B cell (primary cell): ENCODE measurements at regions not wholly inside any gene's neighbourhood (a gene's known extent, or its start where the extent isn't known, plus 50 kb on each side); places are given as distances from the start of the nearest gene placed in this dataset.
A peak's percentile ranks its signal among the peaks of the same experiment; 100 is the strongest.

Experiments
- ATAC-seq: fragments of 200-7000 bp; cut with Tn5 transposase; one replicate; pipeline ENCODE4 v1.10.0; 2021; ENCODE audit warnings: low read depth, mild to moderate bottlenecking, moderate number of reproducible peaks, moderate library complexity
- CTCF ChIA-PET: fragments of 350-600 bp; sonication (Branson Sonifier 250); formaldehyde crosslinking; loops from one replicate; lab custom pipeline; 2021; ENCODE audit warnings: antibody characterized with exemption, inconsistent platforms; lab: Charles Lee
- POLR2A ChIA-PET: fragments of 350-600 bp; sonication (Branson Sonifier 250); formaldehyde crosslinking; loops from one replicate; lab custom pipeline; 2021; ENCODE audit warnings: antibody characterized with exemption; lab: Charles Lee
- DNase-seq: peaks from one replicate; pipeline ENCODE4 v3.0.0; 2013
- H2AFZ ChIP-seq: 2 replicates; pipeline ENCODE4 v1.6.1; 2012; ENCODE audit warnings: mild to moderate bottlenecking, low read depth, low read length; ENCODE audit not compliant: insufficient read depth, poor library complexity, severe bottlenecking
- H3K27ac ChIP-seq, 2 donors: 1 replicate in 1 of 2; 2 replicates in 1 of 2; pipeline ENCODE4 v1.5.1; 2012 to 2013; ENCODE audit warnings: low read length in 2 of 2, mild to moderate bottlenecking in 2 of 2, moderate library complexity in 1 of 2
- H3K27me3 ChIP-seq, 4 experiments: fragments of 200-600 bp in 1 of 4; sonication (generic) in 1 of 4; replicated peaks in 1 of 4; 1 replicate in 2 of 4; 2 replicates in 2 of 4; pipeline versions ENCODE4 v1.6.1 to v1.7.0; 2013 to 2016; ENCODE audit warnings: low read length in 3 of 4, mild to moderate bottlenecking in 2 of 4, mixed read lengths in 1 of 4, moderate library complexity in 1 of 4; ENCODE audit not compliant: insufficient read depth in 4 of 4, control insufficient read depth in 3 of 4; ENCODE audit errors: control extremely low read depth in 1 of 4
- H3K36me3 ChIP-seq, 2 experiments: replicated peaks in 1 of 2; 1 replicate in 1 of 2; 2 replicates in 1 of 2; pipeline versions ENCODE4 v1.6.1 to v1.7.1; 2013; ENCODE audit warnings: low read length in 1 of 2; ENCODE audit not compliant: insufficient read depth in 2 of 2, control insufficient read depth in 1 of 2; ENCODE audit errors: control extremely low read depth in 1 of 2, extremely low read depth in 1 of 2
- H3K4me1 ChIP-seq, 2 donors: fragments of 200-600 bp in 1 of 2; sonication (generic) in 1 of 2; 1 replicate in 1 of 2; 2 replicates in 1 of 2; pipeline versions ENCODE4 v1.5.1 to v1.6.1; 2013 to 2017; ENCODE audit warnings: low read length in 2 of 2; ENCODE audit not compliant: control insufficient read depth in 2 of 2, insufficient read depth in 2 of 2
- H3K4me2 ChIP-seq: replicated peaks from 2 replicates; pipeline ENCODE3; 2012; ENCODE audit warnings: mild to moderate bottlenecking, low read depth, low read length; ENCODE audit not compliant: poor library complexity, severe bottlenecking
- H3K4me3 ChIP-seq, 5 experiments: fragments of 200-600 bp in 1 of 5; sonication (generic) in 1 of 5; 1 replicate in 3 of 5; 2 replicates in 2 of 5; pipeline versions ENCODE4 v1.5.1 to v1.7.0; 2011 to 2016; ENCODE audit warnings: low read length in 4 of 5, mild to moderate bottlenecking in 4 of 5, low read depth in 2 of 5, control low read depth in 1 of 5, moderate library complexity in 1 of 5; ENCODE audit not compliant: insufficient read depth in 1 of 5; ENCODE audit errors: control extremely low read depth in 1 of 5, extremely low read depth in 1 of 5
- H3K79me2 ChIP-seq: fragments of 200-600 bp; sonication (generic); one replicate; pipeline ENCODE4 v1.6.0; 2016; ENCODE audit warnings: low read length; ENCODE audit not compliant: control insufficient read depth, insufficient read depth
- H3K9ac ChIP-seq: fragments of 200-600 bp; sonication (generic); 2 replicates; pipeline ENCODE4 v1.6.1; 2017; ENCODE audit warnings: mild to moderate bottlenecking, low read length, moderate library complexity
- H3K9me3 ChIP-seq, 3 donors: one replicate each; pipeline versions ENCODE4 v1.6.1 to v1.7.1; 2013; ENCODE audit warnings: low read length in 2 of 3; ENCODE audit not compliant: control insufficient read depth in 2 of 3, insufficient read depth in 1 of 3; ENCODE audit errors: control extremely low read depth in 1 of 3
- H4K20me1 ChIP-seq: 2 replicates; pipeline ENCODE4 v1.6.0; 2012; ENCODE audit warnings: mild to moderate bottlenecking, low read length; ENCODE audit not compliant: insufficient read depth, control insufficient read depth, poor library complexity, severe bottlenecking
- H3K27ac Mint-ChIP-seq: one replicate; pipeline ENCODE4 v1.8.0; 2021; ENCODE audit warnings: mixed read lengths
- H3K27me3 Mint-ChIP-seq: one replicate; pipeline ENCODE4 v1.8.0; 2021; ENCODE audit warnings: mixed read lengths
- H3K4me1 Mint-ChIP-seq: one replicate; pipeline ENCODE4 v1.8.0; 2021; ENCODE audit warnings: mixed read lengths
- H3K4me3 Mint-ChIP-seq: one replicate; pipeline ENCODE4 v1.8.0; 2021; ENCODE audit warnings: mixed read lengths
- H3K9me3 Mint-ChIP-seq: one replicate; pipeline ENCODE4 v1.8.0; 2022; ENCODE audit warnings: mixed read lengths; ENCODE audit not compliant: insufficient read depth
- CTCF ChIP-seq: fragments of 200-600 bp; IDR thresholded peaks from one replicate; pipeline ENCODE4 v1.8.0; 2022; ENCODE audit warnings: antibody characterized with exemption, mild to moderate bottlenecking
- EZH2 ChIP-seq: IDR thresholded peaks from 2 replicates; pipeline ENCODE4 v1.6.1; 2012; ENCODE audit warnings: borderline replicate concordance, low read depth, mild to moderate bottlenecking, moderate library complexity, low read length; ENCODE audit not compliant: insufficient read depth, poor library complexity, severe bottlenecking
- WGBS: methylation state at CpG from one replicate; pipeline ENCODE4 v1.1.5; 2013; ENCODE audit warnings: missing lambda C conversion rate; ENCODE audit not compliant: insufficient coverage; 5-methylcytosine and 5-hydroxymethylcytosine counted together
- intact Hi-C: fragments of 100-400 bp; cut with micrococcal nuclease; formaldehyde crosslinking; loops from one replicate; pipeline ENCODE4 v1.10.0; 2022

GRCh38 chr6:14312587-14312986 is 195.0 kb downstream of the CD83 start:
- Histone ChIP-seq H3K9me3 (peaks cover 0 to 4% (median 0%) of the 10 kb centered on the region in 3 donors), H3K4me3 (no peak overlapping the region), H2AFZ (no peak overlapping the region), H3K4me2 (peak overlapping the region; percentile 27), H3K36me3 (no peaks in the 10 kb centered on the region), H3K27me3 (no peaks in the 10 kb centered on the region), H3K79me2 (no peaks in the 10 kb centered on the region), H3K9ac (no peak overlapping the region), H4K20me1 (no peaks in the 10 kb centered on the region), H3K27ac (peak overlapping the region; percentile 58 to 80), H3K4me1 (peaks cover 65 to 67% of the 10 kb centered on the region in 2 donors)
- Mint-ChIP-seq H3K27me3 (no peaks in the 10 kb centered on the region), H3K4me1 (peaks cover 72% of the 10 kb centered on the region), H3K9me3 (peaks cover 3% of the 10 kb centered on the region), H3K4me3 (peak overlapping the region; percentile 49), H3K27ac (peak overlapping the region; percentile 80)
- intact Hi-C loops: loop anchor here (1.0 to 10.0 kb wide), 2 partner anchors 35 to 58 kb away; no protein-coding TSS in a partner anchor
- CTCF ChIA-PET: no interaction called here
- WGBS: no CpG with 5 or more reads among the region's 6 CpGs
- ATAC-seq (peak; percentile 83), DNase-seq (peak; percentile 68)
- POLR2A ChIA-PET: no interaction called here
- TF ChIP-seq EZH2 (no peak), CTCF (no peak)

- H3K4me3 Mint-ChIP-seq: peak overlapping the region; percentile 49
- no peaks in the 10 kb centered on the region for H3K27me3 Mint-ChIP-seq
- DNase-seq (peak; percentile 59), ATAC-seq (peak; percentile 26)
- Histone ChIP-seq H3K4me2 (peak overlapping the region; percentile 27), H3K27ac (peak overlapping the region; percentile 58 to 80), H2AFZ (no peak overlapping the region), H3K4me1 (peaks cover 70 to 71% of the 10 kb centered on the region in 2 donors), H3K9ac (no peak overlapping the region), H3K36me3 (no peaks in the 10 kb centered on the region), H3K27me3 (no peaks in the 10 kb centered on the region), H3K9me3 (peaks cover 0 to 4% (median 0%) of the 10 kb centered on the region in 3 donors), H3K79me2 (no peaks in the 10 kb centered on the region), H4K20me1 (no peaks in the 10 kb centered on the region), H3K4me3 (no peak overlapping the region)
- peak overlapping the region; percentile 50 for H3K27ac Mint-ChIP-seq
- intact Hi-C loops: loop anchor here (10.0 kb wide), 1 partner anchor 58 kb away; no protein-coding TSS in a partner anchor
- peaks cover 78% of the 10 kb centered on the region for H3K4me1 Mint-ChIP-seq
- peaks cover 3% of the 10 kb centered on the region for H3K9me3 Mint-ChIP-seq
- POLR2A ChIA-PET: no interaction called here
- TF ChIP-seq EZH2 (no peak), CTCF (no peak)
- CTCF ChIA-PET: no interaction called here
- 80% methylated on average over 1 of the region's 2 CpGs for WGBS
Measured at GRCh38 chr6:14313248-14313647, 195.7 kb downstream of the CD83 start.
